ENCODE measurements at regions not wholly inside any gene's neighbourhood (a gene's known extent, or its start where the extent isn't known, plus 50 kb on each side); places are given as distances from the start of the nearest gene placed in this dataset.

DNA sequence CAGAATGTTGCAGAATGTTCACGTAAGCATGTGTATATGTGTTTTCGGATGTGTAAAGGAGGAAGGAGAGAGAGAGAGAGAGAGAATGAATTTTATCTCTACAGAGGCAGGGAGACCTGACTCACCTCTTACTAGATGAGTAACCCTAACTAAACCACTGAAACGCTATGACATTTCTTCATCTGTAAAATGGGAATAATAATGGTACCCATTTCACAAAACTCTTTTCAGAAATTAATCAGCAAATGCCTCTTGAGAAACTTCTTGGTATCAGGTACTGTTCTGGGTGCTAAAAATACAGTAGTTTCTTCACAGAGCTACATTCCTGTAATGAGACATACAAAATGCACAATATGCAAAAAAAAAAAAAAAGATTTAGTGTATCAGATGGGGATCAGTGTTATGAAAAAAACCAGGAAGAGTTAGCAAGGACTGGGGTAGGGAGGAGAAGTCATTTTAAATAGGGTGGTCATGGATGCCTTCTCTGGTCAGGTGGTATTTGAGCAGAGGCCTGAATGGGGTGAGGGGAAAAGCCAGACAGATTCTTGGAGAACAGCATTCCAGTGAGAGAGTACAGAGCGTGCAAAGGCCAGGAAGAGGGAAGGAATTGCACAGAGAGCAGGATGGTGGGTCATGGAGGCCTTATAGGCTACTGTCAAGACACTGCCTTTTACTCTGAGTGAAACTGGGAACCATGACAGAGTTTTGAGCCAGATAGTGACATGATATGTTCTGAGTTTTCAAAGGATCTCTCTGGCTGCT is 84.9 kb upstream of the SPANXB1 start:
- Histone ChIP-seq H3F3A (replicated peaks; ENCODE audit: insufficient read depth) (no peaks in the 10 kb centered on the region), H3K4me2 (no peak overlapping the region), H2AFZ (ENCODE audit: low read depth) (no peak overlapping the region; the same call in 1 of the 2 replicates), H3K27ac (ENCODE audit: low read depth in 2 of 2, low read length in 1 of 2) (no peak overlapping the region), H3K36me3 (replicated peaks in 1 of 2; ENCODE audit: control insufficient read depth in 1 of 2, insufficient read depth in 2 of 2, low read length in 1 of 2) (no peaks in the 10 kb centered on the region), H3K9me3 (no peaks in the 10 kb centered on the region), H4K20me1 (ENCODE audit: insufficient read depth) (no peaks in the 10 kb centered on the region), H3K9ac (no peak overlapping the region), H3K4me1 (ENCODE audit: control insufficient read depth in 1 of 2, insufficient read depth in 2 of 2, low read depth in 1 of 2, low read length in 1 of 2) (no peaks in the 10 kb centered on the region), H3K27me3 (ENCODE audit: insufficient read depth) (no peaks in the 10 kb centered on the region), H3K79me2 (ENCODE audit: insufficient read depth) (no peaks in the 10 kb centered on the region), H3K4me3 (ENCODE audit: low read depth in 2 of 2, low read length in 1 of 2) (no peak overlapping the region), H3K9me2 (no peaks in the 10 kb centered on the region)
- TF ChIP-seq CHD2 (IDR thresholded peaks at IDR 0.05; ENCODE audit: low read length, partially characterized antibody) (no peak), TAF1 (IDR thresholded peaks at IDR 0.05; ENCODE audit: borderline replicate concordance, low read depth, low read length) (no peak), ELF1 (IDR thresholded peaks at IDR 0.05) (no peak), TEAD4 (IDR thresholded peaks at IDR 0.05; ENCODE audit: borderline replicate concordance, insufficient read depth) (no peak), NFIC (IDR thresholded peaks at IDR 0.05; ENCODE audit: borderline replicate concordance) (no peak), JUND (IDR thresholded peaks at IDR 0.05) (no peak), USF1 (IDR thresholded peaks at IDR 0.05; ENCODE audit: borderline replicate concordance, low read depth) (no peak), GABPA (IDR thresholded peaks at IDR 0.05; ENCODE audit: low read depth) (no peak), FOSL2 (IDR thresholded peaks at IDR 0.05; ENCODE audit: borderline replicate concordance, low read depth) (no peak), RXRA (IDR thresholded peaks at IDR 0.05; ENCODE audit: borderline replicate concordance, low read depth) (no peak), SIN3A (IDR thresholded peaks at IDR 0.05; ENCODE audit: borderline replicate concordance, low read depth, low read length) (no peak), NRF1 (IDR thresholded peaks at IDR 0.05; ENCODE audit: low read depth, low read length) (no peak), MAX (IDR thresholded peaks at IDR 0.05; ENCODE audit: low read depth) (no peak)
- TF ChIP-seq, protein P1, sequence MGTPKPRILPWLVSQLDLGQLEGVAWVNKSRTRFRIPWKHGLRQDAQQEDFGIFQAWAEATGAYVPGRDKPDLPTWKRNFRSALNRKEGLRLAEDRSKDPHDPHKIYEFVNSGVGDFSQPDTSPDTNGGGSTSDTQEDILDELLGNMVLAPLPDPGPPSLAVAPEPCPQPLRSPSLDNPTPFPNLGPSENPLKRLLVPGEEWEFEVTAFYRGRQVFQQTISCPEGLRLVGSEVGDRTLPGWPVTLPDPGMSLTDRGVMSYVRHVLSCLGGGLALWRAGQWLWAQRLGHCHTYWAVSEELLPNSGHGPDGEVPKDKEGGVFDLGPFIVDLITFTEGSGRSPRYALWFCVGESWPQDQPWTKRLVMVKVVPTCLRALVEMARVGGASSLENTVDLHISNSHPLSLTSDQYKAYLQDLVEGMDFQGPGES (IDR thresholded peaks at IDR 0.05; ENCODE audit: low read depth, low read length) = no peak
- TF ChIP-seq, protein P2, sequence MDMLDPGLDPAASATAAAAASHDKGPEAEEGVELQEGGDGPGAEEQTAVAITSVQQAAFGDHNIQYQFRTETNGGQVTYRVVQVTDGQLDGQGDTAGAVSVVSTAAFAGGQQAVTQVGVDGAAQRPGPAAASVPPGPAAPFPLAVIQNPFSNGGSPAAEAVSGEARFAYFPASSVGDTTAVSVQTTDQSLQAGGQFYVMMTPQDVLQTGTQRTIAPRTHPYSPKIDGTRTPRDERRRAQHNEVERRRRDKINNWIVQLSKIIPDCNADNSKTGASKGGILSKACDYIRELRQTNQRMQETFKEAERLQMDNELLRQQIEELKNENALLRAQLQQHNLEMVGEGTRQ (IDR thresholded peaks at IDR 0.05; ENCODE audit: borderline replicate concordance, low read depth, low read length) = no peak
- ChIA-PET CTCF (interaction anchor here (0.6 to 7.3 kb wide), 10 partner anchors 15 to 362 kb away, joined by 3 to 62 read pairs (median 4); no protein-coding TSS in a partner anchor), POLR2A (no interaction called here)
- WGBS (ENCODE audit: low lambda C conversion rate) = 18% methylated on average over 4 of the region's 4 CpGs
- DNase-seq = no peak
